ENCODE measurements at regions not wholly inside any gene's neighbourhood (a gene's known extent, or its start where the extent isn't known, plus 50 kb on each side); places are given as distances from the start of the nearest gene placed in this dataset.

- TF ChIP-seq CTCF (IDR thresholded peaks at IDR 0.05) (no peak), POLR2A (IDR thresholded peaks at IDR 0.05) (no peak)
These were observed 80.4 kb upstream of the PRSS3 start for GRCh38 chr9:33714989-33715388.
